ENCODE measurements at regions not wholly inside any gene's neighbourhood (a gene's known extent, or its start where the extent isn't known, plus 50 kb on each side); places are given as distances from the start of the nearest gene placed in this dataset.

- no peak for TF ChIP-seq EP300 (IDR thresholded peaks at IDR 0.05)
- no peak for TF ChIP-seq CTCF (IDR thresholded peaks at IDR 0.05)
- TF ChIP-seq POLR2A (IDR thresholded peaks at IDR 0.05): no peak
Measured at GRCh38 chr20:60465993-60466686, 507.9 kb downstream of the CDH26 start.
